Forelimb muscle (tissue), 1 donor: ENCODE measurements at regions not wholly inside any gene's neighbourhood (a gene's known extent, or its start where the extent isn't known, plus 50 kb on each side); places are given as distances from the start of the nearest gene placed in this dataset.
"Not testable (repeated sequence)": the region's sequence is repeated elsewhere in the genome, so short reads cannot be mapped to it uniquely, and the experiment has no call there.

ENCODE experiments used
- DNase-seq: peaks from one replicate; pipeline ENCODE4 v3.0.0-alpha.2; 2013; ENCODE audit warnings: low read depth

- no peak for DNase-seq
Observed at GRCh38 chrX:39472161-39472560, 625.6 kb downstream of the BCOR start.

GRCh38 chrX:39473812-39474211 is 623.9 kb downstream of the BCOR start:
- DNase-seq: no peak

GRCh38 chrX:39475372-39475771 is 622.4 kb downstream of the BCOR start:
- DNase-seq: no peak

- no peak for DNase-seq
Observed at GRCh38 chrX:39476604-39477021, 621.1 kb downstream of the BCOR start.

GRCh38 chrX:39477031-39477761 is 620.6 kb downstream of the BCOR start:
- no peak for DNase-seq

- DNase-seq: no peak
Observed at GRCh38 chrX:39477762-39478120, 620.0 kb downstream of the BCOR start.

GRCh38 chrX:39479856-39480255 is 617.9 kb downstream of the BCOR start:
- no peak for DNase-seq

GRCh38 chrX:39480963-39481362 is 616.8 kb downstream of the BCOR start:
- DNase-seq: no peak

- no peak for DNase-seq
Observed at GRCh38 chrX:39481621-39482020, 616.1 kb downstream of the BCOR start.

- no peak for DNase-seq
Observed at GRCh38 chrX:39484159-39485068, 613.3 kb downstream of the BCOR start.

GRCh38 chrX:39487166-39487968 is 610.4 kb downstream of the BCOR start:
- no peak for DNase-seq

GRCh38 chrX:39487969-39488330 is 609.8 kb downstream of the BCOR start:
- DNase-seq: no peak

GRCh38 chrX:39491548-39492297 is 606.0 kb downstream of the BCOR start:
- DNase-seq: no peak

GRCh38 chrX:39492497-39493162 is 605.1 kb downstream of the BCOR start:
- no peak for DNase-seq

GRCh38 chrX:39493168-39493567 is 604.6 kb downstream of the BCOR start:
- DNase-seq: no peak

GRCh38 chrX:39497117-39497516 is 600.6 kb downstream of the BCOR start:
- DNase-seq: not testable (repeated sequence)

- DNase-seq: no peak
Observed at GRCh38 chrX:39497702-39498265, 600.0 kb downstream of the BCOR start.

GRCh38 chrX:39499996-39500395 is 597.8 kb downstream of the BCOR start:
- no peak for DNase-seq

- DNase-seq: no peak
Observed at GRCh38 chrX:39501822-39502221, 595.9 kb downstream of the BCOR start.

GRCh38 chrX:39502486-39502885 is 595.3 kb downstream of the BCOR start:
- DNase-seq: no peak

- no peak for DNase-seq
Observed at GRCh38 chrX:39504227-39504626, 593.5 kb downstream of the BCOR start.
